ENCODE measurements at regions not wholly inside any gene's neighbourhood (a gene's known extent, or its start where the extent isn't known, plus 50 kb on each side); places are given as distances from the start of the nearest gene placed in this dataset.

DNA sequence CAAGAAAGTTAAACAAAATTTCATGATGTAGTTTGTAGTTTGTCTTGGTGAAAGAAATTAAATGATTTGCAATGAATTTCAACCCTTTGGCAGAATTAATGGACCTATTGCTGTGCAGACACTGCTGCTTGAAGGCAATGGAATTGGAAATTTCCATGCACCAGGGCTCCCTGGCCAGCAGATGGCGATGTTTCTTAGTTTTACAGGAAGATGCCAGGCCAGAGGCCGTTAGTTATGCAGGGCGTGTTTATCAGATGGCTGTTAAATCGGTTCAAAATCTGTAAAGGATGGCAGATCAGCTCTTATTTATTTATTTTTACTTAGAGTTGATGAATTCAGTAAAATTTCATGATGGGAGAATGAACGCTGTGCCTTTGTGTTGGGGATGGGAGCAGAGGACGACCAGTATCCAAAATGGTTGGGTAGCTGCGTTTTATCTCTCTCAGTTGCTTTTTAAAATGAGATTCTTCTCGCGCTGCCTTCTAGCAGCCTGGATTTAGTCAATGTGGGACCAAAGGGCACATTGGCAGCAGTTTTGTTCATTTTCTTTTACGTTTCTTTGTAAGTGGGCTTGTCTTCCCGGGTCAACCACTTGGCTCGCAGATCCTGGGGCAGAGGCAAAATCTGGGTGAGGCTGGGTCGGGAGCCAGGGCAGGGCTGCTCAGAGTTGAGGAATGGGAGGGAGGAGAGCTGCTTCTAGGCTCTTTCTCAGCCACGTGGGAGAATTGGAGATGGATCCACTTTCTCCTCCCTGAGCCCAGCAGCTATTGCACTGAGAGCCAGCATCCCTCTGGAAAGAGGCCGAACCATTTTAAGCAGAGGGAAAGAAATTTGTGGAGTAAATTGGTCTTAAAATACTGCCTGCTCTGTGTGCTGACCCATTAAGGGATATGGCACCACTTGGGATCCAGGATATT, 344.0 kb downstream of the PIK3C3 start:
- TF ChIP-seq, protein P1, sequence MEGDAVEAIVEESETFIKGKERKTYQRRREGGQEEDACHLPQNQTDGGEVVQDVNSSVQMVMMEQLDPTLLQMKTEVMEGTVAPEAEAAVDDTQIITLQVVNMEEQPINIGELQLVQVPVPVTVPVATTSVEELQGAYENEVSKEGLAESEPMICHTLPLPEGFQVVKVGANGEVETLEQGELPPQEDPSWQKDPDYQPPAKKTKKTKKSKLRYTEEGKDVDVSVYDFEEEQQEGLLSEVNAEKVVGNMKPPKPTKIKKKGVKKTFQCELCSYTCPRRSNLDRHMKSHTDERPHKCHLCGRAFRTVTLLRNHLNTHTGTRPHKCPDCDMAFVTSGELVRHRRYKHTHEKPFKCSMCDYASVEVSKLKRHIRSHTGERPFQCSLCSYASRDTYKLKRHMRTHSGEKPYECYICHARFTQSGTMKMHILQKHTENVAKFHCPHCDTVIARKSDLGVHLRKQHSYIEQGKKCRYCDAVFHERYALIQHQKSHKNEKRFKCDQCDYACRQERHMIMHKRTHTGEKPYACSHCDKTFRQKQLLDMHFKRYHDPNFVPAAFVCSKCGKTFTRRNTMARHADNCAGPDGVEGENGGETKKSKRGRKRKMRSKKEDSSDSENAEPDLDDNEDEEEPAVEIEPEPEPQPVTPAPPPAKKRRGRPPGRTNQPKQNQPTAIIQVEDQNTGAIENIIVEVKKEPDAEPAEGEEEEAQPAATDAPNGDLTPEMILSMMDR (IDR thresholded peaks at IDR 0.05; ENCODE audit: poor library complexity, severe bottlenecking) = peak; percentile 84
- DNase-seq (ENCODE audit: low spot score) (no peak), ATAC-seq (ENCODE audit: low read depth) (peak; percentile 67)
- Histone ChIP-seq H3K36me3 (ENCODE audit: low read depth) (no peaks in the 10 kb centered on the region), H3K27me3 (ENCODE audit: insufficient read depth, poor library complexity, severe bottlenecking) (no peaks in the 10 kb centered on the region), H3K4me3 (ENCODE audit: severe bottlenecking) (no peak overlapping the region), H3K4me1 (ENCODE audit: insufficient read depth, poor library complexity, severe bottlenecking) (no peaks in the 10 kb centered on the region), H3K9me3 (ENCODE audit: severe bottlenecking) (no peaks in the 10 kb centered on the region), H3K27ac (ENCODE audit: poor library complexity, severe bottlenecking) (no peak overlapping the region)

DNA sequence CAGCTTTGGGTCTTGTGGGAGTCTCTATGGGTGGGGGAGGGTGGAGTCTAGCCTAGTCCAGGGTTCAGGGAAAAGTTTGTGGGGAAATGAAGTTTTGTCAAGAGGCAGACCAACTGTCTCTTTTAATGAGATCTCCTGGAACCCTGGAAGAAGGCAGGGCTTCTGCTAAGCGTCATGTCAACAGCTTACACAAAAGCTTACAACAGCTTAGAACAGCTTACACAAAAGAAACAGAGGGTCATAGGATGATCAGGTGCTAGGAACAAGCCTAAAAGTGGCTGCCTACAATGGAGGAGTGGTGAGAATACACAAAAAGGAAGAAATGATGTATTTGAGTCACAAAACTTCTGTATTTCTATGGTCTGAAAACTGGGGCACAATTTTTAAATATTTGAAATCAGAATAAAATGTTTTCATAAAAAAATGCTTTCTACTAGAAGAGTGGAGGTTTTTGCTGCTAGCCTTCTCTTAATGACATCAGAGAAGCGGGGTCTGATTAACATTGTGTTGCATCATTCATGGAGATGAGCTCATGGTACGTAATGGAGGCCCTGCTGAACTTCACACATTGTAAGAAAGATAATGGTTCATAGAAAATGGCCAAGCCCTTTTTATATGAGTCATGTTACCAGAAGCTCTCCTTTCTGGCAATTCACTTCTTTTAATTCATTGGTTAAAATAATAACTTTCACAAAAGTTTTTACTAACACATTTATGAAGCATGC, 351.0 kb downstream of the PIK3C3 start:
- H3K9me3 ChIP-seq (ENCODE audit: severe bottlenecking) = no peaks in the 10 kb centered on the region
- no peak overlapping the region for H3K4me3 ChIP-seq (ENCODE audit: severe bottlenecking)
- no peaks in the 10 kb centered on the region for H3K36me3 ChIP-seq (ENCODE audit: low read depth)
- TF ChIP-seq, protein P1 (IDR thresholded peaks at IDR 0.05; ENCODE audit: poor library complexity, severe bottlenecking) = no peak
- ATAC-seq (ENCODE audit: low read depth) = no peak; the same call in 2 of the 3 replicates
- no peak overlapping the region for H3K27ac ChIP-seq (ENCODE audit: poor library complexity, severe bottlenecking)
- no peak for DNase-seq (ENCODE audit: low spot score)
- H3K4me1 ChIP-seq (ENCODE audit: insufficient read depth, poor library complexity, severe bottlenecking) = peaks cover 4% of the 10 kb centered on the region
- H3K27me3 ChIP-seq (ENCODE audit: insufficient read depth, poor library complexity, severe bottlenecking) = no peaks in the 10 kb centered on the region

DNA sequence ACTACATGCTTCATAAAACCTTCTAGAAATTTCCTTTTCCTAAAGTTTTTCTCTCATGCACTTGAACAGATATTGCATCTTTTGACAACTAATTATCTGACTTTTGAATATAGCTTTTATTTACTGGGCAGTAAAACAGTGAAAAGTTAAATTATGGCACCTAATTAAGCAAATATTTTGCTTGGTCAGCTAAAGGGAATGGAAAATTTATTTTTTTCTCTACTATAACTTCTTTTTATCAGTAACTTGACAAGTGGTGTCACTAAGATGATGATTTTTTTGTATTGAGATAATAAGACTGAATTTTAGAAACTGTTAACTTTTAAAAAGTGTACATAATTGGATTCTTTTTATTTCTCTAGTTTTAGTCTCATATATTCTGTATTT, 351.6 kb downstream of the PIK3C3 start:
- H3K9me3 ChIP-seq (ENCODE audit: severe bottlenecking) = no peaks in the 10 kb centered on the region
- TF ChIP-seq, protein P1 (IDR thresholded peaks at IDR 0.05; ENCODE audit: poor library complexity, severe bottlenecking) = no peak
- no peak for ATAC-seq (ENCODE audit: low read depth)

DNA sequence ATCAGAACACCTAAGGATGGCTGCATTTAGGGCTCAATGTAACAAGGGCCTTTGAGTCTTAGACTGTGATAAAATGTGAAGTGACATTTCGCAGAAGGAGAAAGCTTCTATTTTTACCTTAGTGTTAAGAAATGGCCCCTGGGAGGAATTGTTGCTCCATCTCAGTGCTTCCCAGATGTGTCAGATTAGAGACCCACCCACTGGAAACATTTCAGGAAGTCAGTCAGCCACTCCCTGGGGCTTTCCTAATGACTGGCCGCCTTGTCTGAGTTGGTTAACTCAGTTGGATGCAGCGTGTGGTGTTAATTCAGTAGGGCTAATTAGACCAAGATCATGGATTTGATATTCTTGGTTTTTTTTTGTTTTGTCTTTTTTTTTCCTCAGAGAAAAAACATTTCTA, 355.9 kb downstream of the PIK3C3 start:
- DNase-seq (ENCODE audit: low spot score) (no peak), ATAC-seq (ENCODE audit: low read depth) (peak; percentile 95)

More for the DNA sequence above, 351.6 kb downstream of the PIK3C3 start:
- Histone ChIP-seq H3K4me1 (ENCODE audit: insufficient read depth, poor library complexity, severe bottlenecking) (peaks cover 7% of the 10 kb centered on the region), H3K27me3 (ENCODE audit: insufficient read depth, poor library complexity, severe bottlenecking) (no peaks in the 10 kb centered on the region), H3K36me3 (ENCODE audit: low read depth) (no peaks in the 10 kb centered on the region), H3K4me3 (ENCODE audit: severe bottlenecking) (no peak overlapping the region), H3K27ac (ENCODE audit: poor library complexity, severe bottlenecking) (no peak overlapping the region)
- no peak for DNase-seq (ENCODE audit: low spot score)

More for the DNA sequence above, 355.9 kb downstream of the PIK3C3 start:
- Histone ChIP-seq H3K27me3 (ENCODE audit: insufficient read depth, poor library complexity, severe bottlenecking) (no peaks in the 10 kb centered on the region), H3K4me3 (ENCODE audit: severe bottlenecking) (no peak overlapping the region), H3K36me3 (ENCODE audit: low read depth) (no peaks in the 10 kb centered on the region), H3K9me3 (ENCODE audit: severe bottlenecking) (no peaks in the 10 kb centered on the region), H3K4me1 (ENCODE audit: insufficient read depth, poor library complexity, severe bottlenecking) (peaks cover 7% of the 10 kb centered on the region), H3K27ac (ENCODE audit: poor library complexity, severe bottlenecking) (no peak overlapping the region)
- TF ChIP-seq, protein P1 (IDR thresholded peaks at IDR 0.05; ENCODE audit: poor library complexity, severe bottlenecking) = peak; percentile 15
